Erythroblast (primary cell): ENCODE measurements at regions not wholly inside any gene's neighbourhood (a gene's known extent, or its start where the extent isn't known, plus 50 kb on each side); places are given as distances from the start of the nearest gene placed in this dataset.

ENCODE experiments used
- GATA1 ChIP-seq: IDR thresholded peaks from 2 replicates; pipeline ENCODE4 v1.6.1; 2011; ENCODE audit warnings: low read depth, mild to moderate bottlenecking, control low read depth, low read length, moderate library complexity
- POLR2A ChIP-seq: IDR thresholded peaks from 2 replicates; pipeline ENCODE4 v1.6.1; 2011; ENCODE audit warnings: mild to moderate bottlenecking, low read length

DNA sequence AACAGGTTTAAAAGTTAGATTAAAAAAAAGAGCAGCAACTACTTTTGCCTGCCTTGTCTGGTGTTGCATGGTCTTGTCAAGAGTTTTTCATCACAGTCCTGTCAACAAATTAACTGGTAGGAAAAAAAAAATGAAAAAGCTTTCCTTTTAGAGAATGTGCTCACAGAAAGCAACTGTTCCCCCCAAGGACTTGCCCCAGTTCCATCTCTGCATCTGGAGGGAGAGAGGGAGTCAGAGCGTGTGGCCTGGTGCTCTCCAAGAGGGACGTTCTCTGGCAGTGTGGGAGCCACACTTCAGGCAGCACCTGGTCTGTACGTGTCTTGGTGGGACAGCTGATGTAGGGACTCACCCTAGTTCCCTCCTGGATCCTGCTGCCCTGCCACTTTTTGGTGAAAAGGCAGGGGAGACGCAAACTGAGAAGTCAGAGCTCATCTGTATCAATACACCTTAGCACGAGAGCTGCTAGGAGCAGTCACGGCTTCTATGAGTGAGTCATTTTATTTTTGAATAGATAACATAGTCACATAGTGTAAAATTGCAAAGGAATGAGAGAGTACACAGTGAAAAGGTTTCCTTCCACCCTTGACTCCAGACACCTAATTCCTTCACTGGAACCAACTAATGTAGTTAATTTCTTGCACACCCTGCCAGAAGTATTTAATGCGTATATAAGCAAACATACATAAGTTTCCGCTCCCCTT is 172.5 kb upstream of the MGAT5 start:
- TF ChIP-seq POLR2A (no peak), GATA1 (no peak)
